Stimulated activated naive CD4-positive, alpha-beta T cell (primary cell): ENCODE measurements at regions not wholly inside any gene's neighbourhood (a gene's known extent, or its start where the extent isn't known, plus 50 kb on each side); places are given as distances from the start of the nearest gene placed in this dataset.
A peak's percentile ranks its signal among the peaks of the same experiment; 100 is the strongest.

Experiments used
- DNase-seq, 6 experiments: peaks; one replicate each; lab custom pipeline; 2025; lab: John Stamatoyannopoulos, UW

DNA sequence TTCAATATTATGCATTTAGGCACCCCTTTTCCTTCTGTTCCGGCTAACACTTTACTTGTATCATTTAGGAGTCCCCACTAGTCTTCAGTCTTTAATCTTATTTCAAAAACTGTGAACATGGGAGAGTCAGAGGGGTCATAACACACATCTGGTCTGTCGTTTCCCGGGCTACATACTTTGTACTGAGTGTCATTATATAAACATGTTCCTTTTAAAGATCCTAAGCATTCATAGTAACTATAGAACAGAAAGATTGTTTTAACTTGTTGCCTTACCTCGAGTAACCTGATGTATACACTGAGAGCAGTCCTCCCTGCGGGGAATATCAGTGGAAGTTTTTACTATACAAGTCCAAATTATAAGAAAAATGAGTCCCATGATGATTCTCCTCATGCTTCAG, 78.2 kb upstream of the VEPH1 start:
- DNase-seq = no peak

DNA sequence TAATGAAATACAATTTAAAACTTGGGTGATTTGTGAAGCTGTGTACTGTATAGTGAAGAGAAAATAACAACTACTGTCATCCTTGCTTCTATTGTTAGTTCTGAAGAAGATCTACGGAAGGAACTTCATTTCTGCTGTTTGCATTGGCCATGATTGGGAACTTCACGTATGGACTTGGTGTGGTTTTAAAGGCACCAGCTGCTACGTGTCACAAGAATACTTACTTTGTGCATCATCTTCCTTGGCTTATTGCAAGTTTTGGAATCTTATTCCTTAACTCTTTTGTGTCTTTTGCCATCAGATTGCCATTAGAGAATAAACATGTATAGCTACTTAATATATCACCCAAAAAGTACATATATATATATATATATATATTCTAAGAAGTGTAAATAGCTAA, 75.0 kb upstream of the VEPH1 start:
- DNase-seq = no peak

DNA sequence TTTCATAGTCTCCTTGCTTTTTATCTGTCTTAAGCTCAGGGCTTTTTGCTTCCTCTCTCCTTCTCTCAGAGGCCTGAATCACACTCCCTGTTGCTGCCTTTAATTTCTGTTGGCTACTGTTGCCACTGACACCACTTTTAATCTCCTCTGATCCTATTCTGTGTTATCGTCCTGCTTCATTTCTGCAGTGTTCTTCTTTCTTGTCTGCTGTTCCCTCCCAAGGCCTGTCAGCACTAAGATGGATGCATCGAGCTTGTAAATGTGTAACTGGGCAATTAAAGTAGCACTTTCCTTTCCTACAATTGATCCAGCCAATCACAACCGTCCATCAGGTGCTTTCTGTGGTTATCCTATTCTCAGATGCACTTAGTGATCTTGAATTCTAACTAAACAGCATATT, 71.3 kb upstream of the VEPH1 start:
- no peak for DNase-seq

DNA sequence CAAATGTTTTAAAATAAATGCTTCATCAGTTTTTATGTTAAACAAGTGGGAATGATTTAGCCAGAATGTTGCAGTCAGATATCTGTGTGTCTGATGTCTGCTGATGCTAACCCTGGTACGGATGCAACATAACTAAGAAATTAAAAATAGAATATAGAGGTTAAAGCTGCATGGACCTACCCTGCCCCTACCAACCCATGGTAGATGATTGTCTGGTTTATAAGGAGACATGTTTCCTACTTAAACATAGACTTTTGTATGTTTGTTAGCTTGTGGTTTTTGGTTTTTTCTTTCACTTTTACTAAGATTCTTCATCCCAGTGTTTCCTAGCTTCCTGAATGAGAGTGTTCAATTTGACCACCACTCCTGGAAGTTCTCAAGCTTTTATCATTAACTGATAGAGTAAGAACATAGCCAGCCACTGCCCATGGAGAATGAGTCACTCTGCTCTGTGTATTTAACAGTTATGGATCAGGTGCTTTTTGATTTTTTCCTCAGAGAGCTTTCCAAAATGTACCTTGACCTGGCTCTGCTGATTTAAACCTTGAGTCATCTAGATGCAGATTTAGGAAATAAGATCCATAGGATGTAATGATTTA, 70.7 kb upstream of the VEPH1 start:
- no peak for DNase-seq

DNA sequence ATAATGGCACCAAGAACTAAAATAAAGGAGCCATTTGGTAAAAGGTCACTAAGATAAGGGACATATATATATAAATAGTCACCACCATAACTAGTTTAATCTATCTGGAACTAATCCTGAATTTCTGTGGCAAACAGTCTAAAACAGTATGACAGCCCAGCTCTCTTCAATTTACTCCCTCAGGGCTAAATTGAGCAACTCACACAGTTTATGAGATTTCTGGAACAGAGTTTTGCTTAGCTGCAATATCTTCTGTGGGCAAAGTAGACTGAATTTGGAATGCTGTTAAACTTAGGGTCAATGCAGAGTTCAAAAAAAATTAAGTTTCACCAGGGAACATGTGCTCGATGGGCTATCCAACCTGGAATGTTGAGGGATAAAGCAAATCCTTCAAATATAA, 70.1 kb upstream of the VEPH1 start:
- no peak for DNase-seq

DNA sequence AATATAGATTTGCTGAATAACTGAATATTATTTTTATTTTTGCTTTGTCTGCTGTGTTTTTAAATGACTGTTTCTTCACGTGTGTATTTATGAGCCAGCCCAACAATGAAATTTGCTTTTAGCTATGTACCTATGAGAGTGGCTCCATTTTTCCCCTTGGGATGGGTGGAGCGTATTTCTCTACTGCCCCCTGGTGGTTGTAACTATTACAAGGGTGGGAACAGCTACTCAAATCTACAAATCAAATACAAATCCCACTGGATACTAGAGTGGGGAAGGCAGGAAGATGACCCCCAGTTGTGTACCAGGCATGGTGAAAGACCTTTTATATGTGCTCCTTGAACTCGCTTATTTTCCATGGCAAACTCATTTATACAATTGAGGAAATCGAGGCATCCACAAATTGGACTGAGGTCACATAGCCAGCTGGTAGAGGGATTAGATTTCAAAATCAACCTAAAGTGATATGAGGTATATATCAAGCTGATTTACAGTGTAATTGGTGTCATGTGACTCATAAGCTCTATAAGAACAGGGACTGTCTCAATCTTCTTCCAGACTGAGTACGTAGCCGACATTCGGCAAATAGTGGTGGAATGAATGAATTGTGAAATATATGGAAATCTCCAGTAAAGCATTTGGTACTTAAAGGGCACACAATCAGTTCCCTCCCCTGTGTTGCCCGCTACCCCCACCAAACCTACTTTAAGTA, 69.5 kb upstream of the VEPH1 start:
- peak in 1 of 6 experiments; percentile 1 for DNase-seq

DNA sequence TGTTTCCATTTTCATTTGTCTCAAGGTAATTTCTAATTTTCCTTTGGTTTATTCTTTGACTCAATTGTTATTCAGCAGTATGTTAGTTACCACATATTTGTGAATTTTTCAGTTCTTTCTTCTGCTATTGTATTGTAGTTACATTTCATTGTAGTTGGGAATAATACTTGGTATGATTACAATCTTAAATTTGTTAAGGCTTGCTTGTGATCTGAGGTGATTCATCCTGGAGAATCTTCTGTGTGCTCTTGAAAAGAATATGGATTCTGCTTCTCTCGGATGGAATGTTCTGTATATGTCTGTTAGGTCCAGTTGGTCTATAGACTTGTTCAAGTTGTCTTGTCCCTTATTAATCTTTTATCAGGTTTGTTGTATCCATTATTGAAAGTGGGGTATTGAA, 63.4 kb upstream of the VEPH1 start:
- no peak for DNase-seq

DNA sequence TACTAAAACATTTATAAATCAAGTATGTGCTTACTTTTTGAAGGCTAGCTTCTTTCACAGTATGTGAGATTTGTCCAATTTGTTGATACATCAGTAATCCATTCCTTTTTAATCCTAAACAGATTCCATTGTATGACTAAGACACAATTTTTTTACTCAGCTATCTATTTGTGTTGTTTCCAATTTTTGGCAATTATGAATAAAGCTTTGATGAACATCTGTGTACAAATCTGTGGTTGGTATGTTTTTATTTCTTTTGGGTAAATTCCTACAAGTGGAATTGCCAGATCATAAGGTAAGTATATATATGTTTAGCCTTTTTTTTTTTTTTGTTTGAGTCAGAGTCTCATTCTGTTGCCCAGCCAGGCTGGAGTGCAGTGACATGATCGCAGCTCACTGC, 56.2 kb upstream of the VEPH1 start:
- no peak for DNase-seq
